ENCODE measurements at regions not wholly inside any gene's neighbourhood (a gene's known extent, or its start where the extent isn't known, plus 50 kb on each side); places are given as distances from the start of the nearest gene placed in this dataset.

- DNase-seq (ENCODE audit: low spot score) (no peak), ATAC-seq (no peak)
- Mint-ChIP-seq H3K27ac (no peak overlapping the region), H3K27me3 (peaks cover 0 to 8% of the 10 kb centered on the region in 2 donors), H3K4me1 (ENCODE audit: low read depth in 2 of 2) (no peaks in the 10 kb centered on the region), H3K36me3 (no peaks in the 10 kb centered on the region), H3K9me3 (peaks cover 10% of the 10 kb centered on the region), H3K4me3 (no peak overlapping the region)
Measured at GRCh38 chr7:10685040-10685439, 288.6 kb upstream of the PHF14 start.

GRCh38 chr7:10688544-10688943 is 285.1 kb upstream of the PHF14 start:
- DNase-seq (ENCODE audit: low spot score) (no peak), ATAC-seq (no peak)
- no peaks in the 10 kb centered on the region for H3K36me3 Mint-ChIP-seq
- no peaks in the 10 kb centered on the region for H3K4me1 Mint-ChIP-seq (ENCODE audit: low read depth in 2 of 2)
- H3K9me3 Mint-ChIP-seq = peaks cover 10% of the 10 kb centered on the region
- H3K4me3 Mint-ChIP-seq = no peak overlapping the region
- no peak overlapping the region for H3K27ac Mint-ChIP-seq
- peaks cover 0 to 5% of the 10 kb centered on the region in 2 donors for H3K27me3 Mint-ChIP-seq

- DNase-seq (ENCODE audit: low spot score) (no peak), ATAC-seq (no peak)
- no peaks in the 10 kb centered on the region for H3K4me1 Mint-ChIP-seq (ENCODE audit: low read depth in 2 of 2)
- no peak overlapping the region for H3K4me3 Mint-ChIP-seq
- H3K9me3 Mint-ChIP-seq = peaks cover 17% of the 10 kb centered on the region
- peaks cover 0 to 2% of the 10 kb centered on the region in 2 donors for H3K27me3 Mint-ChIP-seq
- H3K27ac Mint-ChIP-seq = no peak overlapping the region
- H3K36me3 Mint-ChIP-seq = peaks cover 9% of the 10 kb centered on the region
Measured at GRCh38 chr7:10696064-10696463, 277.6 kb upstream of the PHF14 start.

DNA sequence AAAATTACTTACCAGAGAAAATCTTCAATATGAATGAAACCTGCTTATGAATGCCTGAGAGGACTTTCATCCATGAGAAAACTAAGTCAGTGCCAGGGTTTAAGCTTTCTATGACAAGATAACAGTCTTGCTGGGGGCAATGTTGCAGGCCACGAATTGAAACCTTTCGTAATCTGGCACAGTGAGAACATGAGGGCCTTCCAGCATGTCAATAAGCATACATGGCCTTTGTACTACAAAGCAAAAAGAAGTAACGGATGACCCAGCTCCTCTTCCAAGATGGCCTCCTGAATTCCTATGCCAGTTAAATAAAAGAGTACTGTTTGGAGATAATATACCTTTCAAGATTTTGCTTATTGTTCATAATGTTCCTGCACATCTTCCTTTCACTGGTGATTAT is 270.6 kb upstream of the PHF14 start:
- no peak for ATAC-seq
- no peaks in the 10 kb centered on the region for H3K27me3 Mint-ChIP-seq

DNA sequence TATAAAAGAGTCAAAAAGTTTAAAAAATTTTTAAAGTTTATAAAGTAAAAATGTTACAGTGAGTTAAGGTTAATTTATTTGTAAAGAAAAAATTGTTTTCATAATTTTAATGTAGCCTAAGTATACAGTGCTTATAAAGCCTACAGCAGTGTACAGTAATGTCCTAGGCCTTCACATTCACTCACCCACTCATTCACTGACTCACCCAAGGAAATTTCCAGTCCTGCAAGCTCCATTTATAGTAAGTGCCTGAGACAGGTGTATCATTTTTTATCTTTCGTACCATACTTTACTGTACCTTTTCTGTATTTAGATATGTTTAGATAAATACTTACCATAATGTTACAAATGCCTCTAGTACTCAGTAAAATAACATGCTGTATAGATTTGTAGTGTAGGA is 269.7 kb upstream of the PHF14 start:
- peaks cover 2% of the 10 kb centered on the region for H3K9me3 Mint-ChIP-seq
- no peaks in the 10 kb centered on the region for H3K27me3 Mint-ChIP-seq
- H3K4me3 Mint-ChIP-seq = no peak overlapping the region
- no peak overlapping the region for H3K27ac Mint-ChIP-seq
- H3K4me1 Mint-ChIP-seq (ENCODE audit: low read depth in 2 of 2) = peaks cover 4 to 7% of the 10 kb centered on the region in 2 donors
- DNase-seq (ENCODE audit: low spot score) (no peak), ATAC-seq (no peak)
- peaks cover 3% of the 10 kb centered on the region for H3K36me3 Mint-ChIP-seq

More for the DNA sequence above, 270.6 kb upstream of the PHF14 start:
- no peak overlapping the region for H3K4me3 Mint-ChIP-seq
- H3K9me3 Mint-ChIP-seq = peaks cover 9% of the 10 kb centered on the region
- peaks cover 9% of the 10 kb centered on the region for H3K36me3 Mint-ChIP-seq
- DNase-seq (ENCODE audit: low spot score) = no peak
- peaks cover 4 to 7% of the 10 kb centered on the region in 2 donors for H3K4me1 Mint-ChIP-seq (ENCODE audit: low read depth in 2 of 2)
- no peak overlapping the region for H3K27ac Mint-ChIP-seq

- no peak overlapping the region for H3K27ac Mint-ChIP-seq
- ATAC-seq (no peak), DNase-seq (ENCODE audit: low spot score) (no peak)
- no peaks in the 10 kb centered on the region for H3K36me3 Mint-ChIP-seq
- no peaks in the 10 kb centered on the region for H3K9me3 Mint-ChIP-seq
- H3K27me3 Mint-ChIP-seq = no peaks in the 10 kb centered on the region
- no peak overlapping the region for H3K4me3 Mint-ChIP-seq
- H3K4me1 Mint-ChIP-seq (ENCODE audit: low read depth in 2 of 2) = peaks cover 4 to 7% of the 10 kb centered on the region in 2 donors
Measured at GRCh38 chr7:10704653-10705052, 269.0 kb upstream of the PHF14 start.

- Mint-ChIP-seq H3K4me3 (no peak overlapping the region), H3K9me3 (no peaks in the 10 kb centered on the region), H3K27ac (no peak overlapping the region), H3K27me3 (no peaks in the 10 kb centered on the region), H3K36me3 (no peaks in the 10 kb centered on the region), H3K4me1 (ENCODE audit: low read depth in 2 of 2) (peaks cover 4 to 7% of the 10 kb centered on the region in 2 donors)
- ATAC-seq (no peak), DNase-seq (ENCODE audit: low spot score) (no peak)
Measured at GRCh38 chr7:10706875-10707493, 266.7 kb upstream of the PHF14 start.

DNA sequence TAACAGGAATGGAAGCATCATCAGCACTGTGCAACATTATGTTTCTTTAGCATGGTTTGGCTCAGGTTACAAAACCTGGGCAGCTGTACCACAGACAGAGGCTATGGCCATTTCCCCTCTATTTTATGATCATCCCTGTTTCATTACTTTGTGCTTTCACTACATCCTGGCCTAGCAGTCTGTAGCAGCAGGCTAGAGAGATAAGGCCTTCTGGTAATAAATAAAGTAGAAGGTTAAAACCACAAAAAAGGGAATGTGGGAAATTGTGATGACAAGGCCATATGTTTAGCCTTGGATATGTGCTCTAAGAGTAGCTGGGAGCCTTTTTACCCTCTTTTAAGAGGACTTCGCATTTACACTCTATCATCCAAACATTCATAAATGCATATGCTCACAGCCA is 266.2 kb upstream of the PHF14 start:
- no peaks in the 10 kb centered on the region for H3K9me3 Mint-ChIP-seq
- no peaks in the 10 kb centered on the region for H3K27me3 Mint-ChIP-seq
- no peak overlapping the region for H3K4me3 Mint-ChIP-seq
- H3K27ac Mint-ChIP-seq = no peak overlapping the region
- H3K36me3 Mint-ChIP-seq = no peaks in the 10 kb centered on the region
- ATAC-seq = no peak
- H3K4me1 Mint-ChIP-seq (ENCODE audit: low read depth in 2 of 2) = peaks cover 4 to 7% of the 10 kb centered on the region in 2 donors
- DNase-seq (ENCODE audit: low spot score) = no peak

GRCh38 chr7:10708447-10708846 is 265.2 kb upstream of the PHF14 start:
- Mint-ChIP-seq H3K4me1 (ENCODE audit: low read depth in 2 of 2) (peaks cover 4% of the 10 kb centered on the region in 2 donors), H3K4me3 (no peak overlapping the region), H3K27me3 (no peaks in the 10 kb centered on the region), H3K36me3 (no peaks in the 10 kb centered on the region), H3K9me3 (no peaks in the 10 kb centered on the region), H3K27ac (no peak overlapping the region)
- ATAC-seq (no peak), DNase-seq (ENCODE audit: low spot score) (no peak)

GRCh38 chr7:10718768-10719167 is 254.9 kb upstream of the PHF14 start:
- no peak overlapping the region for H3K27ac Mint-ChIP-seq
- H3K36me3 Mint-ChIP-seq = no peaks in the 10 kb centered on the region
- peaks cover 0 to 4% of the 10 kb centered on the region in 2 donors for H3K27me3 Mint-ChIP-seq
- ATAC-seq (no peak), DNase-seq (ENCODE audit: low spot score) (no peak)
- peaks cover 5% of the 10 kb centered on the region for H3K9me3 Mint-ChIP-seq
- peaks cover 0 to 3% of the 10 kb centered on the region in 2 donors for H3K4me1 Mint-ChIP-seq (ENCODE audit: low read depth in 2 of 2)
- H3K4me3 Mint-ChIP-seq = no peak overlapping the region

GRCh38 chr7:10720042-10720441 is 253.6 kb upstream of the PHF14 start:
- no peak overlapping the region for H3K27ac Mint-ChIP-seq
- DNase-seq (ENCODE audit: low spot score) (no peak), ATAC-seq (no peak)
- peaks cover 0 to 5% of the 10 kb centered on the region in 2 donors for H3K27me3 Mint-ChIP-seq
- peaks cover 5% of the 10 kb centered on the region for H3K9me3 Mint-ChIP-seq
- peaks cover 0 to 3% of the 10 kb centered on the region in 2 donors for H3K4me1 Mint-ChIP-seq (ENCODE audit: low read depth in 2 of 2)
- H3K4me3 Mint-ChIP-seq = no peak overlapping the region
- H3K36me3 Mint-ChIP-seq = no peaks in the 10 kb centered on the region

- Mint-ChIP-seq H3K27ac (no peak overlapping the region), H3K9me3 (peaks cover 5% of the 10 kb centered on the region), H3K36me3 (no peaks in the 10 kb centered on the region), H3K4me3 (no peak overlapping the region), H3K4me1 (ENCODE audit: low read depth in 2 of 2) (peaks cover 0 to 3% of the 10 kb centered on the region in 2 donors), H3K27me3 (peaks cover 0 to 5% of the 10 kb centered on the region in 2 donors)
- ATAC-seq (no peak), DNase-seq (ENCODE audit: low spot score) (no peak)
Measured at GRCh38 chr7:10721289-10721688, 252.4 kb upstream of the PHF14 start.

DNA sequence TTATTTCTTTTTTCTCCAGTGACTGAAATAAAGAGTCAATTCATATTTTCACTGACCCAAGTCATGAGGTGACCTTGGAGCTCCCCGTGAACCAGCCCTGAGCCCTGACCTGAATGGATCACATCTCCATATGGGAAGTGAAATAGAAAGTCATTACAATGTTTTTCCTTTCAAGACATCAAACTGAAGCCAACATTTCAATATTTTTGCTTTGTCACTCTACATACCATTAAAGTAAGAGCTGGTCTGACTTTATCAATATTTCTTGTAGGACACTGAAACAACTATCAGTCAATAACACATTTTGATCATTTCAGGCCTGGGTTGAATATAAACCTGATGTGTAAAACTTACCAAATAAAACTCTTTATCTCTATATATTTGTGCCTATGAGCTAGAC is 249.8 kb upstream of the PHF14 start:
- Mint-ChIP-seq H3K36me3 (no peaks in the 10 kb centered on the region), H3K27me3 (peaks cover 0 to 5% of the 10 kb centered on the region in 2 donors), H3K4me3 (no peak overlapping the region), H3K9me3 (peaks cover 2% of the 10 kb centered on the region), H3K4me1 (ENCODE audit: low read depth in 2 of 2) (peaks cover 0 to 3% of the 10 kb centered on the region in 2 donors), H3K27ac (no peak overlapping the region)
- DNase-seq (ENCODE audit: low spot score) = no peak
- ATAC-seq = no peak

- Mint-ChIP-seq H3K9me3 (peaks cover 2% of the 10 kb centered on the region), H3K4me1 (ENCODE audit: low read depth in 2 of 2) (peaks cover 0 to 3% of the 10 kb centered on the region in 2 donors), H3K27me3 (peaks cover 0 to 5% of the 10 kb centered on the region in 2 donors), H3K4me3 (no peak overlapping the region), H3K36me3 (no peaks in the 10 kb centered on the region), H3K27ac (no peak overlapping the region)
- ATAC-seq (no peak), DNase-seq (ENCODE audit: low spot score) (no peak)
Measured at GRCh38 chr7:10724449-10724848, 249.2 kb upstream of the PHF14 start.

GRCh38 chr7:10727636-10728035 is 246.0 kb upstream of the PHF14 start:
- H3K36me3 Mint-ChIP-seq = no peaks in the 10 kb centered on the region
- no peak for ATAC-seq
- H3K9me3 Mint-ChIP-seq = peaks cover 2% of the 10 kb centered on the region
- peaks cover 0 to 3% of the 10 kb centered on the region in 2 donors for H3K4me1 Mint-ChIP-seq (ENCODE audit: low read depth in 2 of 2)
- no peak overlapping the region for H3K4me3 Mint-ChIP-seq
- no peak overlapping the region for H3K27ac Mint-ChIP-seq
- H3K27me3 Mint-ChIP-seq = peaks cover 5 to 7% of the 10 kb centered on the region in 2 donors
- DNase-seq (ENCODE audit: low spot score) = no peak
